ENCODE measurements at regions not wholly inside any gene's neighbourhood (a gene's known extent, or its start where the extent isn't known, plus 50 kb on each side); places are given as distances from the start of the nearest gene placed in this dataset.
"Not testable (repeated sequence)": the region's sequence is repeated elsewhere in the genome, so short reads cannot be mapped to it uniquely, and the experiment has no call there.

DNA sequence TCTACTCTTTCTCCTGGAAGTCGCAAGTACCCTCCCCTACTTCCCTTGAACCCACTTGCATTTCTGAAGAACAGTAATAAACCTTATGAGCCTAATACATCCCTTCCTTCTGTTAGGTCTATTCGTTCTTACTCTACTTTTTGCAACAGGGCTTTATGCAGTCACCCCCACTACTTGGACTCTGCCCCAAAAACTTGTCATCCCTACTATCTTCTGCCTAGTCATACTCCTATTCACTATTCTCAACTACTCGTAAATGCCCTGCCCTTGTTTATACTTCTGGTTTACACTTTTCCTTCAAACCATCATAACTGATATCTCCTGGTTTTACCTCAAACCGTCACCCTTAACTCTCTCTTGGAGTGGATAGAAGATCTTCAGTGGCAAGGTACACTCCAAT, 55.2 kb upstream of the SLIT2 start:
- no peak for DNase-seq

DNA sequence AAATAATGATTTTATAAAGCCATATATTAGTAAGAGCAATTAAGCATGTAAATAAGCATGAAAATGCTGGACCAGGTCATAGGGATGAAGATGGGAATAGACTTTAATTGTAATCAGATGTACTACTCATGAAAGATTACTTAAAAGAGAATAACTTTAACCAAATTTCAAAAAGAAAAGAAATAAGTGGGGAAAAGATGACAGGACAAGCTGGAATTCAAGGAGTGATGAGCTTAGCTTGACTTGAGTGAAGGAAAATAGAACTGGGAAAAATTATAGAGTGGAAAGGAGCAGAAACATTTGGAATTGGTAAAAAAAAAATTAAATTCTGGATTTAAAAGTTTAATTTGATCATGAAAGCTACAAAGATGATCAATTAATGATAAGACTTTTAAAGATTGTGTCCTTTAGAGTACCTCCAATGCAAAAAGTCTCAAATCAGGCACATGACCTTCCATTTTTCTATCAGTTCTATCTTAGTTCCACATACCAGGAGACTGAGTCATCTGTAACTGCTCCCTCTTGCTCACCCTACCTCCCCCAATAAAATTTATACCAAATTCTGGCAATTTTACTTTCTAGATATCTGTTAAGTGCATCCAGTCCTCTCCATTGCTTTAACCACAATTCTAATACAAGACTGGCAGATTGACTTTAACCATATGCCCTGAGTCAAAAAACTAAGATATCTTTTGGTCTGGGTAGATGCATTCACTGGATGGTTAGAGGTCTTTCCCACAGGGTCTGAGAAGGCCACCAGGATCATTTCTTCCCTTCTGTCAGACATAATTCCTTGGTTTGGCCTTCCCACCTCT, 56.4 kb upstream of the SLIT2 start:
- DNase-seq: no peak

DNA sequence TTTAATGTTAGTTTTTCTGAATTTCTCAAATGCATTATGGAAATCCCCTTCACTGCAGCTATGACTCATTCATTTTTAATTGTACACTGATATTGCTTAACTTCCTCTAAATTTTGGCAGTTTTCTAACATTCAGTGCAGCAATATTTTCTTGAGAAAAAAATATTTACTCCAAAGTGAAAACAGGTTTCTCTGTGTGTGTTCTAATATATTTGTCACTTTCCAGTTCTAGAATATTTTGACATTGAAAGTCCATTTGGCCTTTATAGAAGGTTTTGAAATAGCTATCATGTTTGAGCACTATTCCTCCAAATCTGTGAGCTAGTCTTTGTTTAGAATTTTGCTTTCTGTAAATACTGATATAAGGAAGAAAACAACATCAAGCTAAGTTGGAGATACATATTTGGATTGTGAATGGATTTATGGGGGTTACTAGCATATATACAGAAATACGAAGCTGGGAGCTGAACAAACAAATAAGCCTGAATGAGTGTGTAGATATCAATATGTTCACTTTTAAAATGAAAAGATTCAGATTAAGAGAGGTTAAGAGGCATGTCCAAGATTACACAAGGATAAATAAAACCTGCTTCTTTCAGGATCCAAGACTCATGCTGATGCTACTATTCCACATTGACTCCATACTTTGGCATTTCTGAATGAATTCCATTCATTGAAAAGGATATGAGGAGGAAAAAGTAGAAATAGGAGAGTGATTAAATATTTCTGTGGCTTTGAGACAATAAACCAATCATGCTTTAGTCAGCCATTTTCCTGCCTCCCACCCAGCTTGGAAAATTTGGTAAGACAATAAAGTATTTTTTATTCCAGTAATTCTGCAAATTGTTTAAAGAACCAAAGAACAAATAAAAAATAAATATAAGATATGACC, 57.3 kb upstream of the SLIT2 start:
- no peak for DNase-seq

DNA sequence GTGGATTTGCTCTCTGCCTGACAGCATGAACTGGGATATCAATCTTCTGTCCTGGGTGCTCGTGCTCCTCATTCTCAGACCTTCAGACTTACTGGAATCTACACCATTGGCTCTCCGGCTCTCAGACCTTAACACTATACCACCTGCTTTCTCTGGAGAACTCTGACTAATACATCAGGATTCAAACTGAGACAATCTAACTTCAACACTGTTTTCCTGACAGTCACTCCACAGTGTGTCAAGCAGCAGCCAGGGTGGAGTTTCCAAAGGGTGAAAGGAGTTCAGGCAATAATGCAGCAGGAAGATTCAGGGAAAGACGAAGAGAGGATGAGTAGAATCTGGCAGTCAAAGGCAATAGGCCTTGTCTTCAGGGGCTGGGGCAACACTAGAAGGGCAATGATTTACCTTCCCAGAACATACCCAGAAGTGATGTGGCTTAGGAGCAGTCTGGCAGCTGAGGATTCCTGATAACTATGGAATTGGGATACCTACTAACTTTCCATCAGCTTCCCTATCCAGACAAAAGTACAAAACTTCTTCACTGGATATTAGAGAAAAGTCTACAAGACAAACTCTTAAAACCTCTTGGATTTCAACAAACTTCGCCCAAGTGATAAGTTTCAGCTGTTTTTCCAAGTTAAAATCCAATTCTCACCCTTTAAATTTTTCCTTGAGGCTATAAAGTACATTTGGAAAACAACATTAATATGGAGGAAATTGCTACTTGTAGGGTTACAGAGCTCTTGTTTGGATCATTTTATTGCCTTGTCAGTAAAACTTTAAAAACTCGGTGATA, 58.4 kb upstream of the SLIT2 start:
- DNase-seq: no peak

DNA sequence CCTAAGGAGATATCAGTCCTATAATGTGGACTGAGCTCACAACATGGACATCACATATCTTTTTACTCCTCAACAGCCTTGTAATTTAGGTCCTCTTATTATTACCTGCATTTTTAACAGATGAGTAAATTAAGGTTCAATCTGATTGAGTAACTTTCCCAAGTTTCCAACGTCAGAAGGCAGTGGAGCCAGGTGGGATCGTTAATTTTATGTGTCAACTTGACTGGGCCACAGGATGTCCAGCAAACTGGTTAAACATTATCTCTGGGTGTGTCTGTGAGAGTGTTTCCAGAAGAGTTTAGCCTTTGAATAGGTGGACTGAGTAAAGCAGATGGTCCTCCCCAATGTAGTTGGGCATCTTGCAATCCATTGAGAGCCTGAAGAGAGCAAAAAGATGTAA, 59.0 kb upstream of the SLIT2 start:
- no peak for DNase-seq

DNA sequence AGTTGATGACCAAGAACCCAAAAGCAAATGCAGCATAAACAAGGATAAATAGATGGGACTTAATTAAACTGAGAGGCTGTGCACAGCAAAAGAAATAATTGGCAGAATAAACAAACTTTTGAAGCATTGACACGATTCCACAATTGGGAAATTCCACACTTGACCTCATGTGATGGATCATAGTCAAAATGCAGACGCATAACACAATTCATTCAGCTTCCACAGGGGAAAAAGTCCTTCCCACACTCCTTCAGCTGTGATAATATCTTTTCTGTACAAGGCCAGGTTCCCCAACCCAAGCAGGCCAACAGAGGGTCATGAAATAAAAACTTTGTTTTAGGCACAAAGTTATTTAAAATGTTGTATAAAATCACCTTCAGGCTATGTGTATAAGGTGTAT, 66.6 kb upstream of the SLIT2 start:
- no peak for DNase-seq

DNA sequence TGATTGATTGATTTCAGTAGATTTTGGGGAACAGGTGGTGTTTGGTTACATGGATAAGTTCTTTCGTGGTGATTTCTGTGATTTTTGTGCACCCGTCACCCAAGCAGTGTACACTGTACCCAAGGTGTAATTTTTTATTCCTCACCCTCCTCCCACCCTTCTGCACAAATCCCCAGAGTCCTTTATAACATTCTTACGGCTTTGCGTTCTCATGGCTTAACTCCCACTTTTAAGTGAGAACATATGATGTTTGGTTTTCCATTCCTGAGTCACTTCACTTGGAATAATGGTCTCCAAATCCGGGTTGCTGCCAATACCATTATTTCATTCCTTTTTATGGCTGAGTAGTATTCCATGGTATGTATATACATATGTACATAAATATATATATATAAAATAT, 68.6 kb upstream of the SLIT2 start:
- not testable (repeated sequence) for DNase-seq

DNA sequence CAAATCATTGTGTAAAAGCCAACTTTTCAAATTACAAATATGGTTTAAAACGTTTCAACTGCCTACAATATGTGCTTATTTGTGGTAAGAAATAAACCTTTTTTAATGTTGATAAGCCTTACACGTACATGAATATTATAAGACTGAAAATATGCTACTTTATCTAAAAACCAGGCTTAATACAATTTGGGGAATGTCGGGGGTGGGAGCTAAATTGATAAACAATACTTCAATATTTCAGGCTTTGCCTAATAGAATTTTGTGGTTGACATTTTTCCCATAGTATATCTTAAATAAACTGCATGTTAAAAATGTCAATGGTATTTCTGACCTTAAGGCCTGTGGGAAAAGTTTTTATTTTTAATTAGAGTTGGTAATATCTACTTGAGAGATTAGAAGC, 69.8 kb upstream of the SLIT2 start:
- DNase-seq: no peak

DNA sequence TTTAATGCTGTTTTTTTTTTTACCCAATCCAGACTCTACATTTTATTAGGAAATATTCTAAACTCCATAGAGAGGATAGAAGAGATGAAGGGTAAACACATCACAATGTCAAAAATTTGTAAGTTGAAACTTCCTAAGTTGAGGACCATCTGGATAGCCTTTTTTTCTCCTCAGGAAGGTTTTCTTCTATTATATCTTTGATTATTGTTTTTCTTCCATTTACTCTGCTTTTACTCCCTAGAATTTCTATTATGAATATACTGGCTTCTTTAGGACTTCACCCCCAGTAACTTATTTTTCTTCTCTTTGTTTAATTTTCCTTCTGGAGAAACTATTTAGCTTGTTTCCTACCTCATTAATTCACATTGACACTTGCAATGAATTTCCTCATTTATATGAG, 71.2 kb upstream of the SLIT2 start:
- DNase-seq: no peak

DNA sequence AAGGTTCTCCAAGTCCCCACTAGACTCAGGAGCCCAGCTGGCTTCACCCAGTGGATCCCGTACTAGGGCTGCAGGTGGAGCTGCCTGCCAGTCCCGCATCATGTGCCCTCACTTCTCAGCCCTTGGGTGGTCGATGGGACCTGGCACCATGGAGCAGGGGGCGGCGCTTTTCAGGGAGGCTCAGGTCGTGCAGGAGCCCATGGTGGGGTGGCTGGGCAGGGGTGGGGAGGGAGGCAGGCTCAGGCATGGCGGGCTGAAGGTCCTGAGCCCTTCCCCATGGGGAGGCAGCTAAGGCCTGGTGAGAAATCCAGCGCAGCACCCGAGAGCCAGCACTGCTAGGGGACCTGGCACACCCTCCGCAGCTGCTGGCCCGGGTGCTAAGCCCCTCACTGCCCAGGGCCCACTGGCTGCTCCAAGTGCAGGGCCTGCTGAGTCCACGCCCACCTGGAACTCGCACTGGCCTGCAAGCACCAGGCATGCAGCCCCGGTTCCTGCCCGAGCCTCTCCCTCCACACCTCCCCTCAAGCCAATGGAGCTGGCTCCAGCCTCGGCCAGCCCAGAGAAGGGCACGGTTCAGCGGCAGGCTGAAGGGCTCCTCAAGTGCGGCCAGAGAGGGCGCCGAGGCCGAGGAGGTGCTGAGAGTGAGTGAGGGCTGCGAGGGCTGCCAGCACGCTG, 72.7 kb upstream of the SLIT2 start:
- DNase-seq: no peak

DNA sequence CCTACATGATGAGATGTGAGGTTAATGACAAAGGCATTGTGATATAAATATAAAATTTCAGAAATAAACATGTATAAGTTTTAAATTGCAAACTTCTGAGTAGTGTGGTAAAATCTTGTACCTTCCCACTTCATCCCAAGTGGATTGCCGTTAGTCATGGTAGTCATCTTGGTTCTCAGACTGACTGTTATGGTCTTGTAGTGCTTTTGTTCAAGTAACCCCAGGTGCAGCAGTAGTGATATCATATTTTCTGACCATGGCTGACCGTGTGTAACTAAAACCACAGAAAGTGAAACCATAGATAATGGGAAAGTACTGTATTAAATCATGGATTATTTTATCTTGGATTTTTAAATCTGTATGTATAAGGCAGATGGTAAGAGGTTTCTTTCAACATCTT, 74.8 kb upstream of the SLIT2 start:
- DNase-seq: no peak

DNA sequence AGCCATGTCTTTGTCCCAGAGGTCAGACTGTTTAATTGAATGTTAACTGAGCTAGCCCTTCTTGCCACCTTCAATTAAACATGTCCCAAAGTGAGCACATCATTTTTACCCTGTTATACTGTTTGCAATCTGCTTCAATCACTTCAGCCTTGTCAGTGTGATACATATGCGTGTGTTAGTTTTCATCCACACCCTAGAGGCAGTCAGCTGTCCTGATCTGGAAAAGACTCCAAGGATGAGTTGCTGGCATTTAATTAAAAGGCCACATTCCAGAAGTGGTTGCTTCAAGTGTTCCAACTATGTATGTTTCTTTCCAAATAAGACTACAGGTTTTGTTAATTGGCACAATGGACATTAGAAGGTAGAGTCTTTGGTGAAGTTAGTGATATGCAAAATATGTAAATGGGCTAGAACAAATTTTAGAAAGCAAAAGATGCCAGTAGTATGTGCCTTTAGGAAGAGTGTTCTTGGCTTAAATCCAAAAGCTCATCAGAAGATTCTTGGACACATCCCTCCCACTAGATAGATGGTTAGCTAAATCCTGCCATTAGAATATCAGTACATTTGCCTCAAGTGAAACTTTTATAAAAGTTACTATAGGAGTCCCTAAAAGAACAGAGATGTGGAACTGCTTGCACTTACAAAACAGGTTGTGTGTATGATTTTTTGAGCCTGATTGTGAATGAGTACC, 79.5 kb upstream of the SLIT2 start:
- no peak for DNase-seq

DNA sequence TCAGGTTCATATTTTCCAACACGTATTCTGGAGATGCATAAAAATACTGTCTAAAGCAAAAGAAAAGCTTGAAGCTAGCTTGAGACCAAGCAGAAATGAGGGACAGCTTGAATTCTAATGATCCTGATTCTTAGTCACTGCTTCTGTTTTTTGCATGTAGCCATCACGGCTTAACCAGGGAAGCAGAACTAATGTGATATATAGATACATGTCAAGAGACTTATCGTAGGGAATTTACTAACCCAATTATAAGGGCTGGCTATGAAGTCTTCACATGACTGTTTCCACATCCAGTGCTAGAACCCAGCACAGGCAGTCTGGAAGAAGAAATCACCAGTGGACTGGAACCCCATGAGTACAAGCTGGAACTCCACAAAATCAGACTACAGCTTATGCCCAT, 85.2 kb upstream of the SLIT2 start:
- no peak for DNase-seq

DNA sequence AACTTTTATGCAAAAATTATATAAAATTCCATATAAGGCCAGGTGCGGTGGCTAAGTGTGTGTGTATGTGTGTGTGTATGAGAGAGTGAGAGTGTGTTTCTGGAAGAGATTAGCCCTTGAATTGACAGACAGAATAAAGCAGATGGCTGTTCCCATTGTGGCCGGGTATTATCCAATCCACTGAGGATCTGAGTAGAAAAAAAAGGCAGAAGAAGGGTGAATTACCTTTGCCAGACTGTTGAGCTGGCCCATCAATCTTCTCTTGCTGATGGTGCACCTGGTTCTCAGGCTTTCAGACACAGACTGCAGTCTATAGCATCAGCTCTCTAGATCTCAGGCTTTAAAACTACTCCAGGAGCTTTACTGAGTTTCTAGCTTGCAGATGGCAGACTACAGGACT, 92.2 kb upstream of the SLIT2 start:
- no peak for DNase-seq

DNA sequence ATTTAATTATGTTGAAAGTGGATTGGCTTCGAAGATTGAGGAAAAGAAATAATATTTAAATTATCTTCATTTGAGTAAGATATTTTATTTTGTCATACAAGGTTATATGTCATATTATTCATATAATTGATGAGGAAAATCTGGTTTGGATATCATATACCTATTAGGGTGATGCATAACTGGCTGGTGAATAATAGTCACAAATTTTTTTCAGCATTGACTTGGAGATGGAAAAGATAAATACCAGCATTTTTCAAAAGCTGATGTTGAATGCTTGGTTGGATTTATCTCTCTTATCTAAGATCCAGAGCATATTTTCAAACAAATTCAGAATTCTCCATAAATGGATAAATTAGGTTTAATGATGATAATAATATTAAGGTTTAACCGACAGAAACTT, 93.5 kb upstream of the SLIT2 start:
- DNase-seq: no peak

DNA sequence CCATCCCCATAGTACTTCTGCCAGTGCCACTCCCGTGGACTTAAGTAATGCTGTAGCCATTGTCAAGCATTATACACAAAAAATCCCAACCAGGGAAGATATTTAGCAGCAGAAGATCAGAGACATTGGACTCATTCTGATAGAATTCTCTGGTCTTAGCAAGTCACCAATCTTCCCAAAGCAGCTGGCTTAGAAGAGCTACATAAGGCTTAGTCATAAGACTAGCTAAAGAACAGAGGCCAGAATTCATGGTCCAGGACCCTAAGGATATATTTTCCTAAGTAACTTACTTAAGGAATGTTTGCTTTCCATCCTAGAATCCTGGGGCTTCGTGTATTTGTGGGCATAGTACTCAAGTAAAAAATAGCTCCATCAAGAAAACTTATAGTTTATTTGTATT, 100.3 kb upstream of the SLIT2 start:
- no peak for DNase-seq

DNA sequence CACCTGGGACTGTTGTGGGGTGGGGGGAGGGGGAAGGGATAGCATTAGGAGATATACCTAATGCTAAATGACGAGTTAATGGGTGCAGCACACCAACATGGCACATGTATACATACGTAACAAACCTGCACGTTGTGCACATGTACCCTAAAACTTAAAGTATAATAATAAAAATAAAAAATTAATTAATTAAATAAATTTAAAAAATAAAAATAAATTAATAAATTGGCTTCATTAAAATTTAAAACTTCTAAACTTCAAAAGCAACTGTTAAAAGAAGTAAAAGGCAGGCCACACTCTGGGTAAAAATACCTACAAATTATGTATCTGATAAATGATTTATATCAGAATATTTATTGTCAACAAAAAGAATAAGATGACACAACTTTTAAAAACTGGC, 102.6 kb upstream of the SLIT2 start:
- DNase-seq: not testable (repeated sequence)

DNA sequence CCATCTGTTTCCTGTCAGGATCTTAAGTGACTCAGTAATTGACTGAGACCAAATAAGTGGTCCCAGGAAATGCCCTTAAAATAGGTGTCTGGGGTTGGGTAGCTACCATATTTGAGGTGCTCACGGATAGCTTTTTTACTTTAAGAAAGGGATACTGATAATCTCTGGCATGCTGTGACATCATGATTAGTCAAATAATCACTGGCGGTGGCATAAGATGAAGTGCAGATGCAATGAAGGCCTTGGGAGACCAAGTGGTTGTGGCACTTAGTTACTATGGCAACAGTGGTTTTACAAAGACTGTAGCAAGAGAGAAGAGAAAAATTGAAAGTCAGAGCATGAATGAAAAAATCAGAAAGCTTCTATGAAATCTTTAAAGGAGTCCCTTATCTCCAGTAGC, 114.5 kb upstream of the SLIT2 start:
- DNase-seq: no peak

DNA sequence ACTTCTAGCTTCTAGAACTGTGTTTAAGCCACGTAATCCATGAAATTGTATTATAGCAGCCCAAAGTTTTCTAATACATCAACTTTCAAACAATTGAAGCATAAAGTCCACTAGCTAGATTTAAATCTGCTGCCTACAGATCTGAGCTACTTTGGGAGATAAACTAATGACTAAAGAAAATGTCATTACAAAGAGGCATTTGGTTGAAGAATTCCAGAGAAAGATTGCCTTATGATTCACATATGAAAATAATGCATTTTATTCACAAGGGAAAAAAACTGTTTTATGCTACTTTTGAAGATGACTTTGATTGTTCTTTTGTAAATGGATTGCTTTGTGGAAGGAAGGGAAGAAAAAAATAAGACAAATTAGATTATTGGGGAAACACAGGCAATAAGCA, 124.1 kb upstream of the SLIT2 start:
- no peak for DNase-seq

DNA sequence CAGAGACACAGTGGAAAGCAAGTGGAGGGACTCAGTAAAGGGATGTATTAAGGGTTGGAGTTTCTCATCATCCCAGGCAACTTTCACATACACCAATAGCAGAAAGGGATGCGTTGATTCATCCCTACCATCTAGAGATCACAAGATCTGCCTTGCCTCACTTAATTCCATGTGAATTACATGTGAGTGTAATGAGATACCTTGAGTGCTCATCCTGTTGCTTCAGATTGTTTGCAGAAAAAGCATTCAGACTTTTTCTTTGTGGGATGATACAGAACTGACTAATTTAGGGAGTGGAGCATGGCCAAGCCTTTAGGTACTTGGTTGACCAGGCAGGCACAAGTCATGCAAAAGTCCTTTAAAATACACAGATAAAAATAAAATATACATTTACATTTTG, 124.8 kb upstream of the SLIT2 start:
- no peak for DNase-seq

DNA sequence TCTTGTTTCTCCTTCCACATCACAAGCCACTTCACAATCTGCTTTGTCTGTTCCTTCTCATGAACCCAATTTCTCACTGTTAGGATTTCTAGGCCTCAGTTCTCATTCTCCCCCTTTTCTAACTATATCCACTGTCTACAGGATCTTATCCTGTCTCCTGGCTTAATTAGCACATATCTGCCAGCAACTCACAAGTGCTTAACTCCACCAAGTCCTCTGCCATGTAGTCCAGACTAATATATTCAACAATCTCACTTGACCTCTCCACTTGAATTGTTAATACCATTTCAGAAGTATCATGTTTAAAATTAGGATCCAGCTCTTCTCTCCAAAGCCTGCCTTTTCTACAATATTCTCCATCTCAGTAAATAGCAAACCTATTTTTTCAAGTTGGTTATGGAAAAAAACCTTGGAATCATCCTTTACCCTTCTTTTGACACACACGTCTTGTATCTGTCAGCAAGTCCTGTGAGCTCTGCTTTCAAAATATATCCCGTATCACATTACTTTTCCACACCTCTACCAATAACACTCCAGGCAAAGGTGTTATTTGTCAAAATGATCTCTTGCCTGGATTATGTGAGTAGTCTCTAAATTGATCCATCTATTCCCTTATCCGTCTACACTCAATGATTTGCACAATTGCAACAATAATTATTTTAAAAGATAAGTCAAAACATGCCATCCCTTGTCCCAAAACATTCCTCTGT, 127.2 kb upstream of the SLIT2 start:
- no peak for DNase-seq

All from CD4-positive, alpha-beta T cell treated with Interleukin-17A for 4 hours (primary cell).